Vagina (tissue), 2 donors: ENCODE measurements at regions not wholly inside any gene's neighbourhood (a gene's known extent, or its start where the extent isn't known, plus 50 kb on each side); places are given as distances from the start of the nearest gene placed in this dataset.

Experiments used
- DNase-seq, 2 donors: peaks; one replicate each; pipeline ENCODE4 v3.0.0-alpha.2; 2017; ENCODE audit errors: extremely low spot score in 2 of 2
- H3K27ac ChIP-seq: fragments of 200-600 bp; sonication (generic); one replicate; pipeline ENCODE4 v1.5.1; 2019
- H3K27me3 ChIP-seq: fragments of 200-600 bp; sonication (generic); one replicate; pipeline ENCODE4 v1.5.1; 2019
- H3K36me3 ChIP-seq, 2 donors: fragments of 200-600 bp; sonication (generic); one replicate each; pipeline ENCODE4 v1.5.1; 2017 to 2019
- H3K4me1 ChIP-seq: fragments of 200-600 bp; sonication (generic); one replicate; pipeline ENCODE4 v1.5.1; 2019
- H3K4me3 ChIP-seq, 2 donors: fragments of 200-600 bp; sonication (generic); 1 replicate in 1 of 2; 2 replicates in 1 of 2; pipeline ENCODE4 v1.5.1; 2016 to 2019
- H3K9me3 ChIP-seq: fragments of 200-600 bp; sonication (generic); one replicate; pipeline ENCODE4 v1.5.1; 2019
- CTCF ChIP-seq, 3 experiments: fragments of 450-650 bp in 2 of 3; fragments of 200-600 bp in 1 of 3; sonication (generic) in 1 of 3; IDR thresholded peaks; one replicate each; pipeline ENCODE4 v1.5.1; 2017 to 2019; ENCODE audit warnings: antibody characterized with exemption in 3 of 3, mild to moderate bottlenecking in 2 of 3, moderate library complexity in 2 of 3
- POLR2A ChIP-seq, 2 donors: fragments of 450-650 bp; IDR thresholded peaks; one replicate each; pipeline ENCODE4 v1.6.1; 2017; ENCODE audit warnings: antibody characterized with exemption in 2 of 2, mild to moderate bottlenecking in 2 of 2, moderate library complexity in 2 of 2
- POLR2AphosphoS5 ChIP-seq, 2 donors: sonication (generic); formaldehyde crosslinking; IDR thresholded peaks; one replicate each; pipeline ENCODE4 v1.9.0; 2017; ENCODE audit warnings: antibody characterized with exemption in 2 of 2, mild to moderate bottlenecking in 2 of 2, low read depth in 1 of 2; ENCODE audit not compliant: insufficient read depth in 1 of 2
- intact Hi-C: fragments of 100-400 bp; cut with DNase I; formaldehyde crosslinking; loops from one replicate; pipeline ENCODE4 v1.15.1; 2023

GRCh38 chr3:176568189-176568588, 629.1 kb downstream of the TBL1XR1 start:
- H3K9me3 ChIP-seq: no peaks in the 10 kb centered on the region
- no peak overlapping the region for H3K4me3 ChIP-seq
- H3K4me1 ChIP-seq: no peaks in the 10 kb centered on the region
- intact Hi-C loops: no loop called here
- no peak overlapping the region for H3K27ac ChIP-seq
- H3K36me3 ChIP-seq: no peaks in the 10 kb centered on the region
- no peaks in the 10 kb centered on the region for H3K27me3 ChIP-seq
- TF ChIP-seq CTCF (IDR thresholded peaks at IDR 0.05) (no peak), POLR2A (IDR thresholded peaks at IDR 0.05) (no peak), POLR2AphosphoS5 (IDR thresholded peaks at IDR 0.05; ENCODE audit: insufficient read depth in 1 of 2, low read depth in 1 of 2) (no peak)
- no peak for DNase-seq

GRCh38 chr3:176566757-176567156, 630.5 kb downstream of the TBL1XR1 start:
- no peak for DNase-seq
- no peaks in the 10 kb centered on the region for H3K36me3 ChIP-seq
- no peaks in the 10 kb centered on the region for H3K4me1 ChIP-seq
- H3K4me3 ChIP-seq: no peak overlapping the region
- no peaks in the 10 kb centered on the region for H3K9me3 ChIP-seq
- H3K27me3 ChIP-seq: no peaks in the 10 kb centered on the region
- intact Hi-C loops: no loop called here
- no peak for TF ChIP-seq POLR2A (IDR thresholded peaks at IDR 0.05)
- TF ChIP-seq POLR2AphosphoS5 (IDR thresholded peaks at IDR 0.05; ENCODE audit: insufficient read depth in 1 of 2, low read depth in 1 of 2): no peak
- no peak for TF ChIP-seq CTCF (IDR thresholded peaks at IDR 0.05)
- no peak overlapping the region for H3K27ac ChIP-seq

- no peaks in the 10 kb centered on the region for H3K4me1 ChIP-seq
- no peak overlapping the region for H3K27ac ChIP-seq
- TF ChIP-seq POLR2A (IDR thresholded peaks at IDR 0.05) (no peak), POLR2AphosphoS5 (IDR thresholded peaks at IDR 0.05; ENCODE audit: insufficient read depth in 1 of 2, low read depth in 1 of 2) (no peak), CTCF (IDR thresholded peaks at IDR 0.05) (no peak)
- no peak for DNase-seq
- H3K4me3 ChIP-seq: no peak overlapping the region
- H3K36me3 ChIP-seq: no peaks in the 10 kb centered on the region
- H3K9me3 ChIP-seq: no peaks in the 10 kb centered on the region
- no peaks in the 10 kb centered on the region for H3K27me3 ChIP-seq
- intact Hi-C loops: no loop called here
These were observed 635.0 kb downstream of the TBL1XR1 start for GRCh38 chr3:176562331-176562730.

GRCh38 chr3:176561826-176562225, 635.5 kb downstream of the TBL1XR1 start:
- TF ChIP-seq CTCF (IDR thresholded peaks at IDR 0.05) (no peak), POLR2A (IDR thresholded peaks at IDR 0.05) (no peak), POLR2AphosphoS5 (IDR thresholded peaks at IDR 0.05; ENCODE audit: insufficient read depth in 1 of 2, low read depth in 1 of 2) (no peak)
- intact Hi-C loops: no loop called here

GRCh38 chr3:176554791-176555654, 642.3 kb downstream of the TBL1XR1 start:
- TF ChIP-seq CTCF (IDR thresholded peaks at IDR 0.05) (no peak), POLR2A (IDR thresholded peaks at IDR 0.05) (no peak), POLR2AphosphoS5 (IDR thresholded peaks at IDR 0.05; ENCODE audit: insufficient read depth in 1 of 2, low read depth in 1 of 2) (no peak)
- H3K27ac ChIP-seq: no peak overlapping the region
- no peak for DNase-seq
- H3K27me3 ChIP-seq: no peaks in the 10 kb centered on the region
- H3K36me3 ChIP-seq: no peaks in the 10 kb centered on the region
- no peaks in the 10 kb centered on the region for H3K4me1 ChIP-seq
- H3K4me3 ChIP-seq: no peak overlapping the region
- intact Hi-C loops: no loop called here
- no peaks in the 10 kb centered on the region for H3K9me3 ChIP-seq

More at GRCh38 chr3:176561826-176562225, 635.5 kb downstream of the TBL1XR1 start:
- H3K27me3 ChIP-seq: no peaks in the 10 kb centered on the region
- DNase-seq: no peak
- H3K4me3 ChIP-seq: no peak overlapping the region
- no peaks in the 10 kb centered on the region for H3K36me3 ChIP-seq
- no peak overlapping the region for H3K27ac ChIP-seq
- H3K4me1 ChIP-seq: no peaks in the 10 kb centered on the region
- H3K9me3 ChIP-seq: no peaks in the 10 kb centered on the region
